ENCODE measurements at regions not wholly inside any gene's neighbourhood (a gene's known extent, or its start where the extent isn't known, plus 50 kb on each side); places are given as distances from the start of the nearest gene placed in this dataset.

GRCh38 chr17:36862116-36862920 lies 75.0 kb upstream of the LHX1 start:
- TF ChIP-seq SOX15 (CRISPR knock-in tag; IDR thresholded peaks at IDR 0.05): no peak
- TF ChIP-seq ARID4B (CRISPR knock-in tag; IDR thresholded peaks at IDR 0.05; ENCODE audit: borderline replicate concordance): no peak
- TF ChIP-seq NR2C2 (CRISPR knock-in tag; IDR thresholded peaks at IDR 0.05): no peak
- no peaks in the 10 kb centered on the region for H3K9me3 Mint-ChIP-seq
- no peak overlapping the region for H3K27ac Mint-ChIP-seq
- peaks cover 6% of the 10 kb centered on the region for H3K4me1 Mint-ChIP-seq
- CTCF ChIA-PET: interaction anchor here (0.8 kb wide), 1 partner anchor 25 kb away, joined by 3 read pairs; no protein-coding TSS in a partner anchor
- POLR2A ChIA-PET: no interaction called here
- no peaks in the 10 kb centered on the region for H3K27me3 Mint-ChIP-seq (ENCODE audit: low read depth)
- ATAC-seq: no peak
- H3K4me3 Mint-ChIP-seq: no peak overlapping the region
- no peak for DNase-seq (ENCODE audit: low spot score)
- H3K36me3 Mint-ChIP-seq: no peaks in the 10 kb centered on the region

- Mint-ChIP-seq H3K27me3 (ENCODE audit: low read depth) (no peaks in the 10 kb centered on the region), H3K27ac (no peak overlapping the region), H3K4me1 (peaks cover 6% of the 10 kb centered on the region), H3K36me3 (no peaks in the 10 kb centered on the region), H3K9me3 (no peaks in the 10 kb centered on the region), H3K4me3 (no peak overlapping the region)
- CTCF ChIA-PET: interaction anchor here (0.8 kb wide), 1 partner anchor 25 kb away, joined by 3 read pairs; no protein-coding TSS in a partner anchor
- no peak for TF ChIP-seq ZSCAN18 (CRISPR knock-in tag; IDR thresholded peaks at IDR 0.05)
- TF ChIP-seq TP53 (CRISPR knock-in tag; IDR thresholded peaks at IDR 0.05): no peak
- DNase-seq (ENCODE audit: low spot score): no peak
- POLR2A ChIA-PET: no interaction called here
- no peak for ATAC-seq
Observed at GRCh38 chr17:36863131-36863530, 74.1 kb upstream of the LHX1 start.

- TF ChIP-seq ZNF219 (CRISPR knock-in tag; IDR thresholded peaks at IDR 0.05; ENCODE audit: borderline replicate concordance) (no peak), ETV6 (CRISPR knock-in tag; IDR thresholded peaks at IDR 0.05) (0 out of 2 replicates have a peak, but pooled peaks have one; percentile 27)
- no peaks in the 10 kb centered on the region for H3K9me3 Mint-ChIP-seq
- peaks cover 7% of the 10 kb centered on the region for H3K4me1 Mint-ChIP-seq
- no peaks in the 10 kb centered on the region for H3K36me3 Mint-ChIP-seq
- H3K27me3 Mint-ChIP-seq (ENCODE audit: low read depth): no peaks in the 10 kb centered on the region
- ChIA-PET CTCF (interaction anchor here (0.6 to 1.7 kb wide), 2 partner anchors 109 to 184 kb away, joined by 3 to 6 read pairs; no protein-coding TSS in a partner anchor), POLR2A (no interaction called here)
- DNase-seq (ENCODE audit: low spot score): no peak
- no peak overlapping the region for H3K27ac Mint-ChIP-seq
- H3K4me3 Mint-ChIP-seq: no peak overlapping the region
- no peak for ATAC-seq
Observed at GRCh38 chr17:36863676-36864612, 73.3 kb upstream of the LHX1 start.

- no peak overlapping the region; the same call in 1 of the 2 replicates for H3K27ac Mint-ChIP-seq
- POLR2A ChIA-PET: interaction anchor here (0.7 kb wide), 1 partner anchor 23 kb away, joined by 3 read pairs; no protein-coding TSS in a partner anchor
- no peak for TF ChIP-seq ZSCAN18 (CRISPR knock-in tag; IDR thresholded peaks at IDR 0.05)
- 0 out of 2 replicates have a peak, but pooled peaks have one; percentile 41 for TF ChIP-seq GTF2I (CRISPR knock-in tag; conservative IDR thresholded peaks at IDR 0.05)
- no peak overlapping the region for H3K4me3 Mint-ChIP-seq
- H3K27me3 Mint-ChIP-seq (ENCODE audit: low read depth): peaks cover 2% of the 10 kb centered on the region; the same call in 1 of the 2 replicates
- no peaks in the 10 kb centered on the region for H3K36me3 Mint-ChIP-seq
- CTCF ChIA-PET: interaction anchor here (0.6 to 1.7 kb wide), 3 partner anchors 15 to 183 kb away, joined by 3 to 6 read pairs (median 4); no protein-coding TSS in a partner anchor
- DNase-seq (ENCODE audit: low spot score) (no peak), ATAC-seq (peak; percentile 47; the same call in 1 of the 2 replicates)
- no peaks in the 10 kb centered on the region for H3K9me3 Mint-ChIP-seq
- H3K4me1 Mint-ChIP-seq: peaks cover 11% of the 10 kb centered on the region
Observed at GRCh38 chr17:36864827-36865430, 72.3 kb upstream of the LHX1 start.

Data from WTC11 (cell line).